ENCODE measurements at regions not wholly inside any gene's neighbourhood (a gene's known extent, or its start where the extent isn't known, plus 50 kb on each side); places are given as distances from the start of the nearest gene placed in this dataset.
"Not testable (repeated sequence)": the region's sequence is repeated elsewhere in the genome, so short reads cannot be mapped to it uniquely, and the experiment has no call there.

DNA sequence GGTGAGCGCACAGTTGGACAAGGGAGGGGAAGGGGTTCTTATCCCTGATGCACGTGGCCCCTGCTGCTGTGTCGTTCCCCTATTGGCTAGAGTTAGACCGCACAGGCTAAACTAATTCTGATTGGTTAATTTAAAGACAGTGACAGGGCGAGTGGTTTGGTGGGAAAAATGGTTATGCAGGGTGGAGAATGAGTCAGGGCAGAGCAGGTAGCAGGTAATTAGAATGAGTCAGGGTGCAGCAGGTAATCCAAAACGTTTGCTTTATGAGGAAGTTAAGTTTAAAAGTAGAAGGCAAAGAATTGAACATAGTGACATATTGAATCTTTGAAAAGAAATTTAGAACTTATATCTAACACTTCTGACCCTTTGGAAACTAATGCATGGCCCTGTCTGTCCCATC lies 240.5 kb downstream of the NUAK1 start:
- TF ChIP-seq CTCF, POLR2A (IDR thresholded peaks at IDR 0.05): not testable (repeated sequence)
